HCT116 (cell line): ENCODE measurements at regions not wholly inside any gene's neighbourhood (a gene's known extent, or its start where the extent isn't known, plus 50 kb on each side); places are given as distances from the start of the nearest gene placed in this dataset.
"Not testable (repeated sequence)": the region's sequence is repeated elsewhere in the genome, so short reads cannot be mapped to it uniquely, and the experiment has no call there.

Source experiments
- ATAC-seq: fragments of 200-7000 bp; cut with Tn5 transposase; 2 replicates; pipeline ENCODE4 v1.9.1; 2020; ENCODE audit warnings: mild to moderate bottlenecking, moderate library complexity
- BruUV-seq: library from RNA; stranded (reverse); fragments of 400-500 nt; replicated peaks from 2 replicates; lab custom pipeline; 2021; lab: Mats Ljungman, UMichigan
- CTCF ChIA-PET: fragments of 300-600 bp; sonication (Branson Sonifier 250); formaldehyde crosslinking; loops from one replicate; lab custom pipeline; 2021; ENCODE audit warnings: antibody characterized with exemption; lab: Charles Lee
- POLR2A ChIA-PET: fragments of 300-600, 350-600 bp; sonication (Branson Sonifier 250); formaldehyde crosslinking; loops from one replicate; lab custom pipeline; 2021; ENCODE audit warnings: antibody characterized with exemption; lab: Charles Lee
- RAD21 ChIA-PET, 2 experiments: fragments of 300-600 bp; sonication (Branson Sonifier 250); formaldehyde crosslinking; loops; one replicate each; lab custom pipeline; 2023; ENCODE audit warnings: low total read pairs in 2 of 2; ENCODE audit not compliant: uncharacterized antibody in 2 of 2, unreplicated experiment in 2 of 2, low non-redundant PET in 1 of 2; lab: Charles Lee
- DNase-seq: peaks from one replicate; pipeline ENCODE4 v3.0.0-alpha.2; 2010; ENCODE audit warnings: low read depth, low spot score
- H2AFZ ChIP-seq: fragments of 200-600 bp; shearing (Covaris generic), sonication (generic); 2 replicates; pipeline ENCODE4 v1.6.1; 2017; ENCODE audit warnings: low read depth, mixed run types, mixed read lengths, antibody characterized with exemption, low read length; ENCODE audit not compliant: poor library complexity, severe bottlenecking
- H3K27ac ChIP-seq: 2 replicates; pipeline ENCODE4 v1.5.1; 2012; ENCODE audit warnings: low read depth, low read length
- H3K27me3 ChIP-seq: fragments of 200-600 bp; sonication (generic); 2 replicates; pipeline ENCODE4 v1.6.1; 2016; ENCODE audit warnings: mixed run types, low read length, mixed read lengths; ENCODE audit not compliant: insufficient read depth
- H3K36me3 ChIP-seq, 2 experiments: fragments of 200-500 bp in 1 of 2; fragments of 200-600 bp in 1 of 2; sonication (Bioruptor generic) in 1 of 2; sonication (generic) in 1 of 2; 2 replicates each; pipeline versions ENCODE4 v1.5.1 to v1.6.1; 2014 to 2016; ENCODE audit warnings: low read length in 2 of 2, inconsistent platforms in 1 of 2, mixed read lengths in 1 of 2, mixed run types in 1 of 2; ENCODE audit not compliant: insufficient read depth in 2 of 2, control insufficient read depth in 1 of 2
- H3K4me1 ChIP-seq, 2 experiments: fragments of 200-600 bp in 1 of 2; sonication (generic) in 1 of 2; 2 replicates each; pipeline versions ENCODE4 v1.5.1 to v1.6.1; 2012 to 2017; ENCODE audit warnings: low read length in 2 of 2, inconsistent platforms in 1 of 2, mild to moderate bottlenecking in 1 of 2, mixed read lengths in 1 of 2, mixed run types in 1 of 2, moderate library complexity in 1 of 2; ENCODE audit not compliant: insufficient read depth in 2 of 2, control insufficient read depth in 1 of 2
- H3K4me2 ChIP-seq: fragments of 200-600 bp; sonication (generic); 2 replicates; pipeline ENCODE4 v1.6.1; 2017; ENCODE audit warnings: mixed run types, low read length, mixed read lengths
- H3K4me3 ChIP-seq, 2 experiments: fragments of 200-600 bp in 1 of 2; sonication (generic) in 1 of 2; replicated peaks in 1 of 2; 2 replicates each; pipeline ENCODE4 v1.5.1; 2011 to 2016; ENCODE audit warnings: low read length in 2 of 2, control low read depth in 1 of 2, low read depth in 1 of 2, mild to moderate bottlenecking in 1 of 2, mixed read lengths in 1 of 2, mixed run types in 1 of 2
- H3K79me2 ChIP-seq: fragments of 200-600 bp; sonication (generic); 2 replicates; pipeline ENCODE4 v1.6.1; 2017; ENCODE audit warnings: mild to moderate bottlenecking, mixed run types, low read length, moderate library complexity, mixed read lengths; ENCODE audit not compliant: insufficient read depth
- H3K9ac ChIP-seq: fragments of 200-600 bp; sonication (generic); 2 replicates; pipeline ENCODE4 v1.6.1; 2016; ENCODE audit warnings: low read length, mixed read lengths
- H3K9me2 ChIP-seq: fragments of 200-600 bp; sonication (generic), shearing (Covaris generic); 2 replicates; pipeline ENCODE4 v1.6.1; 2017; ENCODE audit warnings: mixed run types, mild to moderate bottlenecking, moderate library complexity; ENCODE audit not compliant: insufficient read depth
- H3K9me3 ChIP-seq, 2 experiments: fragments of 200-500 bp in 1 of 2; fragments of 200-600 bp in 1 of 2; sonication (Bioruptor generic) in 1 of 2; sonication (generic) in 1 of 2; 2 replicates each; pipeline ENCODE4 v1.6.1; 2014 to 2017; ENCODE audit warnings: low read length in 2 of 2, mixed read lengths in 2 of 2, inconsistent platforms in 1 of 2, low read depth in 1 of 2, mild to moderate bottlenecking in 1 of 2, mixed run types in 1 of 2, moderate library complexity in 1 of 2; ENCODE audit not compliant: control insufficient read depth in 1 of 2, insufficient read depth in 1 of 2
- H4K20me1 ChIP-seq: fragments of 200-600 bp; sonication (generic), shearing (Covaris generic); 2 replicates; pipeline ENCODE4 v1.6.1; 2017; ENCODE audit warnings: mixed run types, mild to moderate bottlenecking, moderate library complexity; ENCODE audit not compliant: insufficient read depth
- ELF1 ChIP-seq: IDR thresholded peaks from 2 replicates; pipeline ENCODE4 v1.6.1; 2012; ENCODE audit warnings: low read depth, borderline replicate concordance
- EZH2 ChIP-seq: fragments of 200-600 bp; sonication (generic); IDR thresholded peaks from 2 replicates; pipeline ENCODE4 v1.6.1; 2017; ENCODE audit warnings: antibody characterized with exemption, mixed run types
- FOSL1 ChIP-seq: IDR thresholded peaks from 2 replicates; pipeline ENCODE4 v1.6.1; 2012; ENCODE audit warnings: low read depth
- POLR2AphosphoS5 ChIP-seq: IDR thresholded peaks from 2 replicates; pipeline ENCODE4 v1.6.1; 2011; ENCODE audit warnings: mild to moderate bottlenecking, low read depth, low read length, moderate library complexity
- RAD21 ChIP-seq: IDR thresholded peaks from 2 replicates; pipeline ENCODE4 v1.6.1; 2012; ENCODE audit warnings: low read depth, mild to moderate bottlenecking
- SIN3A ChIP-seq: IDR thresholded peaks from 2 replicates; pipeline ENCODE4 v1.6.1; 2012; ENCODE audit warnings: low read depth
- SP1 ChIP-seq: IDR thresholded peaks from 2 replicates; pipeline ENCODE4 v1.6.1; 2012; ENCODE audit warnings: low read depth
- YY1 ChIP-seq: IDR thresholded peaks from 2 replicates; pipeline ENCODE4 v1.6.1; 2011; ENCODE audit warnings: low read length, low read depth, moderate library complexity, mild to moderate bottlenecking; ENCODE audit not compliant: insufficient replicate concordance; ENCODE audit errors: extremely low read depth
- ZBTB33 ChIP-seq: IDR thresholded peaks from 2 replicates; pipeline ENCODE4 v1.6.1; 2011; ENCODE audit warnings: mild to moderate bottlenecking, low read length, moderate library complexity; ENCODE audit not compliant: insufficient replicate concordance; ENCODE audit errors: extremely low read depth
- ZFX ChIP-seq: fragments of 450-650 bp; IDR thresholded peaks from 2 replicates; pipeline ENCODE4 v1.6.1; 2017
- ZNF274 ChIP-seq: fragments of 200-500 bp; sonication (Bioruptor generic); IDR thresholded peaks from 2 replicates; pipeline ENCODE4 v1.6.1; 2014; ENCODE audit warnings: mild to moderate bottlenecking, low read depth, low read length, inconsistent platforms
- intact Hi-C: fragments of 100-400 bp; cut with micrococcal nuclease; formaldehyde crosslinking; loops from 2 replicates; pipeline ENCODE4 v1.10.0; 2022
- TF ChIP-seq, protein P1 (sequence below): IDR thresholded peaks from 2 replicates; pipeline ENCODE4 v1.6.1; 2012

DNA sequence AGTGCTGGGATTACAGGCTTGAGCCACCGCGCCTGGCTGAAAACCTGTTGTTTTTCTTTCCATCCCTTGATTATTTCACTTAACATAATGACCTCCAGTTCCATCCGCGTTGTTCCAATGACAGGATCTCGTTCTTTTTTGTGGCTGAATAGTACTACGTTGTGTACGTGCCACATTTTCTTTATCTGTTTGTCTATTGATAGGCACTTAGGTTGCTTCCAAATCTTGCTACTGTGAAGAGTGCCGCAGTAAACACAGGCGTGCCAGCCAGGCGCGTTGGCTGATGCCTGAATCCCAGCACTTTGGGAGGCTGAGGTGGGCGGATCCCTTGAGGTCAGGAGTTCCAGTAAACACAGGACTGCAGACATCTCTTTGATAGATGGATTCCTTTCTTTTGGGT, 165.1 kb downstream of the LAT start:
- H2AFZ ChIP-seq, H3K9me2 ChIP-seq, intact Hi-C loops, H3K36me3 ChIP-seq, H3K4me2 ChIP-seq, H3K27ac ChIP-seq, H3K79me2 ChIP-seq, BruUV-seq, ATAC-seq, H3K4me1 ChIP-seq, DNase-seq, H3K9me3 ChIP-seq, RAD21 ChIA-PET, H4K20me1 ChIP-seq, H3K9ac ChIP-seq, H3K4me3 ChIP-seq, POLR2A ChIA-PET, CTCF ChIA-PET, H3K27me3 ChIP-seq: not testable (repeated sequence)

DNA sequence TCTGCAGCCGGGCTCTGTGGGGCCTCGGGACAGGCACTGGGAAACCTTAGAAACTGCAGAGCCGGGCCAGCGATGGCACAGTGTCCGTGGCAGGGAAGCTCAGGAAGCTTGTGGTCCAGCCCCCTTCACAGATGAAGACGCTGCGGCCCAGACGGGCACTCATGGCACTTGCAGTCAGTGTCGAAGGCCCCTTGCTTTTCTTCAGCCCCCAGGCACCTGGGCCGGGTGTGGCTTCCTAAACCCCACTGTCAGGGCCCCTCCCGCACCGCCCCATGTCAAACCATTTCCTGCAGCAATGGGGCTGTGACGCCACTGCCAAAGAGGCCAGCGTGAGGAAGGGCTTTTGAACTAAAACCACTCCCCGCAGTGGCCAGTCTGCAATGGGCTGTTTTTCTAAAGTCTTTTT, 164.0 kb downstream of the LAT start:
- no peak overlapping the region for H3K9ac ChIP-seq
- POLR2A ChIA-PET: no interaction called here
- no peak for DNase-seq
- TF ChIP-seq SP1 (no peak), SIN3A (no peak), FOSL1 (no peak), YY1 (no peak), ZBTB33 (no peak), EZH2 (no peak), ZNF274 (no peak), POLR2AphosphoS5 (no peak), ZFX (no peak), ELF1 (no peak), RAD21 (no peak)
- TF ChIP-seq, protein P1, sequence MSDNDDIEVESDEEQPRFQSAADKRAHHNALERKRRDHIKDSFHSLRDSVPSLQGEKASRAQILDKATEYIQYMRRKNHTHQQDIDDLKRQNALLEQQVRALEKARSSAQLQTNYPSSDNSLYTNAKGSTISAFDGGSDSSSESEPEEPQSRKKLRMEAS: no peak
- TF ChIP-seq, all 23 proteins: peak for 0
- RAD21 ChIA-PET: no interaction called here
- H3K9me3 ChIP-seq: no peaks in the 10 kb centered on the region
- CTCF ChIA-PET: no interaction called here
- no peak overlapping the region for H3K4me3 ChIP-seq
- intact Hi-C loops: no loop called here
- BruUV-seq: no TSS peak
- no peaks in the 10 kb centered on the region for H3K27me3 ChIP-seq
- no peaks in the 10 kb centered on the region for H3K9me2 ChIP-seq
- no peaks in the 10 kb centered on the region for H4K20me1 ChIP-seq
- H3K36me3 ChIP-seq: no peaks in the 10 kb centered on the region
- no peak overlapping the region for H3K27ac ChIP-seq
- H2AFZ ChIP-seq: no peak overlapping the region
- ATAC-seq: no peak
- H3K4me1 ChIP-seq: no peaks in the 10 kb centered on the region
- H3K79me2 ChIP-seq: no peaks in the 10 kb centered on the region
- H3K4me2 ChIP-seq: no peak overlapping the region
